ENCODE measurements at regions not wholly inside any gene's neighbourhood (a gene's known extent, or its start where the extent isn't known, plus 50 kb on each side); places are given as distances from the start of the nearest gene placed in this dataset.

DNA sequence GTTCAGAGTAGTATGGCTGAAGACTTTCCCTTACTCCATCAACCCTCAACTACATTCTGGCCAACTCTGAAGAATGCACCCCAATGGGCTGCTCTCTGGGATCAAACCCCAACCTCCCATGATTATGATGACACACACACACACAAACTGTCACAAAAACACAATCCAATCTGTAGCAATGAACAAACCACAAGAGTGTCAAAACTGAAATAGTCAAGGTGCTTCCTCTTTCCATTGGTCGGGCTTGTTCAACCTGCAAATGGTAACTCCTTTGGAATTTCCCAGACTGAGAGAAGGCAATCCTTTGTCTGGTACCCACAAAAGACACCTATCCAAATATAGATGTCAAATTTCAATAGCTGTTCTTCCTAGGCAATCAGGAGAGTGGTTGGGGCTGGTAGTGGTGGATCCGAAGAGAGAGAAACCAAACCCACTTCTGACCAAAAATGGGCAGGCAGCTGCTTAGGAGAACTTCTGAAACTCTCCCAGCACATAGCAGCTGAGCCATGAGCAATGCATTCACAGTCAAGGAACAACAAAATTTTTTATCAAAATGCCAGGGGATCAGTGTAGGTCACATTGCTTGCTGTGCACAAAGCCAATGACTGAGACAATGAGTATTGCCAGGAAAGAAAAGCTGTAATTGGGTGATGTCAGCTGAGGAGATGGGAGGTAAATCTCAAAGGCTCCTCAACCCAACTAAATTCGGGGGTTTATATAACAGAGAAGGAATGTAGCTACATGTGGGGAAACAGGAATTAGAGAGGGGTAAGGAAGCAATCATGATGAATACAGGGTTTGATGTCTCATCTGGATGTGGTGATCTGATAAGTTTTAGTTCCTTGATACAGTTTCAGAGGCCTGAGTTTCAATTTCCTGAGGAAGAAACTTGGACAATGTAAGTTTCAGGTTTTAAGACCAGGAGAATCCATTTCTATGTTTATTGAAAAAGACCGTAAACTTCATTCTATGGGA is 191.4 kb downstream of the KITLG start (continued):
- peak; percentile 51 for TF ChIP-seq MEF2B (IDR thresholded peaks at IDR 0.05; ENCODE audit: partially characterized antibody, poor library complexity, severe bottlenecking)
- no peak for TF ChIP-seq PAX8 (IDR thresholded peaks at IDR 0.05)
- 0 out of 2 replicates have a peak, but pooled peaks have one; percentile 53 for TF ChIP-seq HDGF (IDR thresholded peaks at IDR 0.05)
- no peak; the same call in 1 of the 2 replicates for TF ChIP-seq GATAD2B (conservative IDR thresholded peaks at IDR 0.05; ENCODE audit: low read depth)
- TF ChIP-seq RAD51 (IDR thresholded peaks at IDR 0.05): no peak
- TF ChIP-seq IKZF2 (IDR thresholded peaks at IDR 0.05): peak; percentile 90 to 92; a peak in 3 of 4 replicates
- TF ChIP-seq, protein P1, sequence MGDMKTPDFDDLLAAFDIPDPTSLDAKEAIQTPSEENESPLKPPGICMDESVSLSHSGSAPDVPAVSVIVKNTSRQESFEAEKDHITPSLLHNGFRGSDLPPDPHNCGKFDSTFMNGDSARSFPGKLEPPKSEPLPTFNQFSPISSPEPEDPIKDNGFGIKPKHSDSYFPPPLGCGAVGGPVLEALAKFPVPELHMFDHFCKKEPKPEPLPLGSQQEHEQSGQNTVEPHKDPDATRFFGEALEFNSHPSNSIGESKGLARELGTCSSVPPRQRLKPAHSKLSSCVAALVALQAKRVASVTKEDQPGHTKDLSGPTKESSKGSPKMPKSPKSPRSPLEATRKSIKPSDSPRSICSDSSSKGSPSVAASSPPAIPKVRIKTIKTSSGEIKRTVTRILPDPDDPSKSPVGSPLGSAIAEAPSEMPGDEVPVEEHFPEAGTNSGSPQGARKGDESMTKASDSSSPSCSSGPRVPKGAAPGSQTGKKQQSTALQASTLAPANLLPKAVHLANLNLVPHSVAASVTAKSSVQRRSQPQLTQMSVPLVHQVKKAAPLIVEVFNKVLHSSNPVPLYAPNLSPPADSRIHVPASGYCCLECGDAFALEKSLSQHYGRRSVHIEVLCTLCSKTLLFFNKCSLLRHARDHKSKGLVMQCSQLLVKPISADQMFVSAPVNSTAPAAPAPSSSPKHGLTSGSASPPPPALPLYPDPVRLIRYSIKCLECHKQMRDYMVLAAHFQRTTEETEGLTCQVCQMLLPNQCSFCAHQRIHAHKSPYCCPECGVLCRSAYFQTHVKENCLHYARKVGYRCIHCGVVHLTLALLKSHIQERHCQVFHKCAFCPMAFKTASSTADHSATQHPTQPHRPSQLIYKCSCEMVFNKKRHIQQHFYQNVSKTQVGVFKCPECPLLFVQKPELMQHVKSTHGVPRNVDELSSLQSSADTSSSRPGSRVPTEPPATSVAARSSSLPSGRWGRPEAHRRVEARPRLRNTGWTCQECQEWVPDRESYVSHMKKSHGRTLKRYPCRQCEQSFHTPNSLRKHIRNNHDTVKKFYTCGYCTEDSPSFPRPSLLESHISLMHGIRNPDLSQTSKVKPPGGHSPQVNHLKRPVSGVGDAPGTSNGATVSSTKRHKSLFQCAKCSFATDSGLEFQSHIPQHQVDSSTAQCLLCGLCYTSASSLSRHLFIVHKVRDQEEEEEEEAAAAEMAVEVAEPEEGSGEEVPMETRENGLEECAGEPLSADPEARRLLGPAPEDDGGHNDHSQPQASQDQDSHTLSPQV (IDR thresholded peaks at IDR 0.05): no peak
- no peak for TF ChIP-seq POLR2AphosphoS5 (IDR thresholded peaks at IDR 0.05; ENCODE audit: low read length)
- no peak for TF ChIP-seq YBX1 (IDR thresholded peaks at IDR 0.05)
- no peak for TF ChIP-seq HDAC6 (IDR thresholded peaks at IDR 0.05; ENCODE audit: unreplicated experiment)
- peak; percentile 82; the same call in 1 of the 2 replicates for TF ChIP-seq NBN (IDR thresholded peaks at IDR 0.05)
- peak; percentile 56; the same call in 1 of the 2 replicates for TF ChIP-seq DPF2 (IDR thresholded peaks at IDR 0.05)
- no peak for TF ChIP-seq LARP7 (IDR thresholded peaks at IDR 0.05)
- peak; percentile 97 for TF ChIP-seq RUNX3 (IDR thresholded peaks at IDR 0.05; ENCODE audit: low read length)
- TF ChIP-seq, protein P2, sequence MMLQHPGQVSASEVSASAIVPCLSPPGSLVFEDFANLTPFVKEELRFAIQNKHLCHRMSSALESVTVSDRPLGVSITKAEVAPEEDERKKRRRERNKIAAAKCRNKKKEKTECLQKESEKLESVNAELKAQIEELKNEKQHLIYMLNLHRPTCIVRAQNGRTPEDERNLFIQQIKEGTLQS (IDR thresholded peaks at IDR 0.05; ENCODE audit: borderline replicate concordance, extremely low read depth, low read depth, low read length): no peak
- TF ChIP-seq IKZF1 (conservative IDR thresholded peaks at IDR 0.05): peak; percentile 90
- 0 out of 2 replicates have a peak, but pooled peaks have one; percentile 34 for TF ChIP-seq PML (IDR thresholded peaks at IDR 0.05; ENCODE audit: low read length)
- TF ChIP-seq, protein P3, sequence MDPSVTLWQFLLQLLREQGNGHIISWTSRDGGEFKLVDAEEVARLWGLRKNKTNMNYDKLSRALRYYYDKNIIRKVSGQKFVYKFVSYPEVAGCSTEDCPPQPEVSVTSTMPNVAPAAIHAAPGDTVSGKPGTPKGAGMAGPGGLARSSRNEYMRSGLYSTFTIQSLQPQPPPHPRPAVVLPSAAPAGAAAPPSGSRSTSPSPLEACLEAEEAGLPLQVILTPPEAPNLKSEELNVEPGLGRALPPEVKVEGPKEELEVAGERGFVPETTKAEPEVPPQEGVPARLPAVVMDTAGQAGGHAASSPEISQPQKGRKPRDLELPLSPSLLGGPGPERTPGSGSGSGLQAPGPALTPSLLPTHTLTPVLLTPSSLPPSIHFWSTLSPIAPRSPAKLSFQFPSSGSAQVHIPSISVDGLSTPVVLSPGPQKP (IDR thresholded peaks at IDR 0.05; ENCODE audit: low read depth, low read length): no peak
- 0 out of 2 replicates have a peak, but pooled peaks have one; percentile 40 for TF ChIP-seq TBL1XR1 (IDR thresholded peaks at IDR 0.05; ENCODE audit: low read depth, low read length)
- no peak for TF ChIP-seq MYC (IDR thresholded peaks at IDR 0.05; ENCODE audit: insufficient read depth, insufficient read length, insufficient replicate concordance, low read length, severe bottlenecking)
- TF ChIP-seq CEBPB (IDR thresholded peaks at IDR 0.05; ENCODE audit: borderline replicate concordance in 1 of 2, low read depth in 2 of 2, low read length in 2 of 2): no peak
- peak; percentile 41; the same call in 1 of the 2 replicates for TF ChIP-seq MEF2A (IDR thresholded peaks at IDR 0.05; ENCODE audit: insufficient read depth, low read depth, low read length)
- TF ChIP-seq ZNF24 (IDR thresholded peaks at IDR 0.05): no peak
